Lung (tissue), 12 donors: ENCODE measurements at regions not wholly inside any gene's neighbourhood (a gene's known extent, or its start where the extent isn't known, plus 50 kb on each side); places are given as distances from the start of the nearest gene placed in this dataset. TPM values are rescaled to one million over a fixed set of nuclear protein-coding genes. Genes with fewer than 3 reads are reported as not detected.

Experiments used
- ATAC-seq: fragments of 200-7000 bp; cut with Tn5 transposase; one replicate; pipeline ENCODE4 v1.9.1; 2020; ENCODE audit warnings: moderate number of reproducible peaks; ENCODE audit not compliant: insufficient read depth, low FRiP score
- DNase-seq, 3 donors: peaks; one replicate each; pipeline ENCODE4 v3.0.0-alpha.2; 2013 to 2017
- H3K27ac ChIP-seq, 2 donors: one replicate each; pipeline ENCODE4 v1.5.1; 2013; ENCODE audit warnings: mild to moderate bottlenecking in 2 of 2, moderate library complexity in 2 of 2, control low read depth in 1 of 2, inconsistent platforms in 1 of 2, low read depth in 1 of 2, low read length in 1 of 2
- H3K27me3 ChIP-seq, 3 donors: one replicate each; pipeline ENCODE4 v1.5.1; 2013; ENCODE audit warnings: low read length in 2 of 3; ENCODE audit not compliant: control insufficient read depth in 3 of 3, insufficient read depth in 3 of 3
- H3K36me3 ChIP-seq, 4 donors: one replicate each; pipeline ENCODE4 v1.5.1; 2013; ENCODE audit warnings: low read length in 4 of 4, mild to moderate bottlenecking in 1 of 4, moderate library complexity in 1 of 4; ENCODE audit not compliant: control insufficient read depth in 4 of 4, insufficient read depth in 4 of 4
- H3K4me1 ChIP-seq, 5 donors: one replicate each; pipeline ENCODE4 v1.5.1; 2013; ENCODE audit warnings: low read length in 5 of 5, mild to moderate bottlenecking in 2 of 5, moderate library complexity in 1 of 5; ENCODE audit not compliant: control insufficient read depth in 5 of 5, insufficient read depth in 5 of 5
- H3K4me3 ChIP-seq: one replicate; pipeline ENCODE4 v1.5.1; 2013; ENCODE audit warnings: mild to moderate bottlenecking, control low read depth, moderate library complexity
- H3K9ac ChIP-seq, 2 donors: one replicate each; pipeline ENCODE4 v1.5.1; 2013; ENCODE audit warnings: low read length in 2 of 2, control low read depth in 1 of 2; ENCODE audit not compliant: insufficient read depth in 1 of 2
- H3K9me3 ChIP-seq, 4 donors: one replicate each; pipeline ENCODE4 v1.5.1; 2013; ENCODE audit warnings: low read length in 3 of 4, mild to moderate bottlenecking in 1 of 4, moderate library complexity in 1 of 4; ENCODE audit not compliant: control insufficient read depth in 4 of 4, insufficient read depth in 3 of 4
- CTCF ChIP-seq: IDR thresholded peaks from 2 replicates; pipeline ENCODE4 v1.5.1; 2012; ENCODE audit warnings: mild to moderate bottlenecking; ENCODE audit errors: control extremely low read depth, extremely low read depth
- WGBS, 2 donors: extraction: QIAGEN DNeasy Blood & Tissue Kit; methylation state at CpG; one replicate each; pipeline ENCODE4 v1.1.7; 2013; 5-methylcytosine and 5-hydroxymethylcytosine counted together
- small RNA-seq: library from RNA; depleted of rRNA; stranded (forward); fragments of <200 nt; gene quantifications from one replicate; pipeline ENCODE3, GENCODE V24; 2014; ENCODE audit warnings: low replicate concordance
- donor health status: control.
- donor health status: control.
- donor health status: Bipolar disorder and iron deficiency.
- donor health status: healthy.
- donor health status: DM: yes; HTN: yes; CAD: no.

GRCh38 chr4:4961936-4962335, 57.3 kb downstream of the CYTL1 start:
- no peak for TF ChIP-seq CTCF
- H3K27ac ChIP-seq: no peak overlapping the region
- no peak overlapping the region for H3K9ac ChIP-seq
- whole genome bisulfite sequencing, 2 donors: 80 to 84% methylated on average over 1 of the region's 1 CpG
- no peak overlapping the region for H3K4me3 ChIP-seq
- ATAC-seq: no peak
- no peaks in the 10 kb centered on the region for H3K4me1 ChIP-seq
- no peaks in the 10 kb centered on the region for H3K36me3 ChIP-seq
- DNase-seq: no peak
- peaks cover 0 to 4% (median 0%) of the 10 kb centered on the region in 3 donors for H3K27me3 ChIP-seq
- H3K9me3 ChIP-seq: peaks cover 0 to 19% (median 11%) of the 10 kb centered on the region in 4 donors

GRCh38 chr4:4962928-4963327, 56.3 kb downstream of the CYTL1 start:
- Histone ChIP-seq H3K4me1 (no peaks in the 10 kb centered on the region), H3K9ac (no peak overlapping the region), H3K4me3 (no peak overlapping the region), H3K36me3 (no peaks in the 10 kb centered on the region), H3K27me3 (peaks cover 0 to 4% (median 0%) of the 10 kb centered on the region in 3 donors), H3K27ac (no peak overlapping the region), H3K9me3 (peaks cover 0 to 19% (median 11%) of the 10 kb centered on the region in 4 donors)
- WGBS, 2 donors: 51 to 60% methylated on average over 1 of the region's 1 CpG
- TF ChIP-seq CTCF: no peak
- ATAC-seq (no peak), DNase-seq (no peak)

Small RNAs in the stretch of these regions (small RNA-seq; reads per million reads assigned to genes)
- gene RN7SKP113: not detected
